Endothelial cell of umbilical vein (primary cell): ENCODE measurements at regions not wholly inside any gene's neighbourhood (a gene's known extent, or its start where the extent isn't known, plus 50 kb on each side); places are given as distances from the start of the nearest gene placed in this dataset.

Experiments used
- CTCF ChIP-seq, 2 donors: IDR thresholded peaks; 1 replicate in 1 of 2; 2 replicates in 1 of 2; pipeline ENCODE4 v1.5.1; 2011; ENCODE audit warnings: low read length in 2 of 2, mild to moderate bottlenecking in 2 of 2, moderate library complexity in 2 of 2, control low read depth in 1 of 2, inconsistent platforms in 1 of 2, low read depth in 1 of 2; ENCODE audit not compliant: insufficient read depth in 1 of 2; ENCODE audit errors: extremely low read depth in 1 of 2
- GATA2 ChIP-seq: IDR thresholded peaks from 2 replicates; pipeline ENCODE4 v1.7.0; 2011; ENCODE audit warnings: low read depth, mild to moderate bottlenecking, moderate library complexity, mixed read lengths, low read length; ENCODE audit not compliant: insufficient read length, insufficient read depth
- POLR2A ChIP-seq: IDR thresholded peaks from 2 replicates; pipeline ENCODE4 v1.6.1; 2012; ENCODE audit warnings: low read depth, mild to moderate bottlenecking, control low read depth, low read length
- POLR2AphosphoS5 ChIP-seq: IDR thresholded peaks from 2 replicates; pipeline ENCODE4 v1.6.1; 2012; ENCODE audit warnings: low read depth, mild to moderate bottlenecking, control low read depth, low read length, moderate library complexity; ENCODE audit not compliant: insufficient read depth

- TF ChIP-seq POLR2A (no peak), CTCF (IDR thresholded peaks at IDR 0.05; ENCODE audit: extremely low read depth in 1 of 2, insufficient read depth in 1 of 2, low read depth in 1 of 2, low read length in 2 of 2) (no peak), POLR2AphosphoS5 (no peak), GATA2 (no peak)
Observed at GRCh38 chr17:12422651-12423050, 243.0 kb upstream of the MYOCD start.
